ENCODE measurements at regions not wholly inside any gene's neighbourhood (a gene's known extent, or its start where the extent isn't known, plus 50 kb on each side); places are given as distances from the start of the nearest gene placed in this dataset.

DNA sequence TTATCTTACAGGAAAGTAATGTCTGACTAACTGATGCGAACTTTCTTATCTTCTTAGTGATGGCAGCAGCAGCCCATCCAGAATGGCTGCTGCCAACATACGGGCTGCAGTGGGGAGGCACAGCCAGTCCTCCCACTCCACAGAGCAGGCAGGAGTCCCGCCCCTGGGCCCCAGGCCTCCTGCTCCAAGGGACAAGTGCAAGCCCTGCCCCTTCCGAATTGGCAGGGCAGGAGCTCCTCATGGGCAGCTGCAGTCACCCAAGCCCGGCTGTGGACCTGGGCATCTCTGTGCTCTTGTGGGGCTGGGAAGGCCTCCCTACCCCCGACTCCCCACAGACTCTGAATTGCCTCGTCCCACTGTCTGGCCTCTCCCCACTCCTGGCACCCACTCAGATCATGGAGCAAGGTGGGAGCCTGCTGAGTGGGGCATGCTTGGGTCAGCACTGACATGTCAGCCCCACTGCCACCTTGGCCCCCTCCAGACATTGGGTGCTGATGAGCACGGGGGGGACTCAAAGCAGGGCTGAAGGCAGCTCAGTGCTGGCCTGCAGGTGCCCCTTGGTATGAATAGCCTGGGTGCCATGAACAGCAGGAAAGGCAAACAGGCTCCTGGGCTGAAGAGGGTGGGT is 618.9 kb upstream of the KCNMB2 start:
- TF ChIP-seq, protein P1, sequence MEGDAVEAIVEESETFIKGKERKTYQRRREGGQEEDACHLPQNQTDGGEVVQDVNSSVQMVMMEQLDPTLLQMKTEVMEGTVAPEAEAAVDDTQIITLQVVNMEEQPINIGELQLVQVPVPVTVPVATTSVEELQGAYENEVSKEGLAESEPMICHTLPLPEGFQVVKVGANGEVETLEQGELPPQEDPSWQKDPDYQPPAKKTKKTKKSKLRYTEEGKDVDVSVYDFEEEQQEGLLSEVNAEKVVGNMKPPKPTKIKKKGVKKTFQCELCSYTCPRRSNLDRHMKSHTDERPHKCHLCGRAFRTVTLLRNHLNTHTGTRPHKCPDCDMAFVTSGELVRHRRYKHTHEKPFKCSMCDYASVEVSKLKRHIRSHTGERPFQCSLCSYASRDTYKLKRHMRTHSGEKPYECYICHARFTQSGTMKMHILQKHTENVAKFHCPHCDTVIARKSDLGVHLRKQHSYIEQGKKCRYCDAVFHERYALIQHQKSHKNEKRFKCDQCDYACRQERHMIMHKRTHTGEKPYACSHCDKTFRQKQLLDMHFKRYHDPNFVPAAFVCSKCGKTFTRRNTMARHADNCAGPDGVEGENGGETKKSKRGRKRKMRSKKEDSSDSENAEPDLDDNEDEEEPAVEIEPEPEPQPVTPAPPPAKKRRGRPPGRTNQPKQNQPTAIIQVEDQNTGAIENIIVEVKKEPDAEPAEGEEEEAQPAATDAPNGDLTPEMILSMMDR (IDR thresholded peaks at IDR 0.05), result no peak
- TF ChIP-seq POLR2AphosphoS5 (IDR thresholded peaks at IDR 0.05) (no peak), POLR2A (IDR thresholded peaks at IDR 0.05) (no peak)

Measured in breast epithelium (tissue), 3 donors.